Muscle layer of colon (tissue), 2 donors: ENCODE measurements at regions not wholly inside any gene's neighbourhood (a gene's known extent, or its start where the extent isn't known, plus 50 kb on each side); places are given as distances from the start of the nearest gene placed in this dataset.

Experiments
- H3K27ac ChIP-seq: one replicate; pipeline ENCODE4 v1.7.0; 2013; ENCODE audit warnings: low read depth, mild to moderate bottlenecking, low read length, moderate library complexity
- H3K27me3 ChIP-seq, 2 donors: one replicate each; pipeline ENCODE4 v1.7.0; 2013; ENCODE audit warnings: low read length in 2 of 2, mild to moderate bottlenecking in 2 of 2; ENCODE audit not compliant: insufficient read depth in 2 of 2, control insufficient read depth in 1 of 2
- H3K36me3 ChIP-seq: one replicate; pipeline ENCODE4 v1.7.0; 2013; ENCODE audit warnings: mild to moderate bottlenecking, low read length; ENCODE audit not compliant: insufficient read depth
- H3K4me1 ChIP-seq: one replicate; pipeline ENCODE4 v1.7.0; 2013; ENCODE audit warnings: mild to moderate bottlenecking, low read length; ENCODE audit not compliant: insufficient read depth
- H3K4me3 ChIP-seq, 2 donors: one replicate each; pipeline ENCODE4 v1.7.0; 2013; ENCODE audit warnings: low read length in 2 of 2, low read depth in 1 of 2, mild to moderate bottlenecking in 1 of 2, moderate library complexity in 1 of 2
- H3K9ac ChIP-seq: one replicate; pipeline ENCODE4 v1.7.0; 2013; ENCODE audit warnings: low read length
- H3K9me3 ChIP-seq: one replicate; pipeline ENCODE4 v1.7.0; 2013; ENCODE audit warnings: mild to moderate bottlenecking, low read length
- donor health status: abdominal sarcoma.
- donor health status: Adenocarcinoma of cecum.

DNA sequence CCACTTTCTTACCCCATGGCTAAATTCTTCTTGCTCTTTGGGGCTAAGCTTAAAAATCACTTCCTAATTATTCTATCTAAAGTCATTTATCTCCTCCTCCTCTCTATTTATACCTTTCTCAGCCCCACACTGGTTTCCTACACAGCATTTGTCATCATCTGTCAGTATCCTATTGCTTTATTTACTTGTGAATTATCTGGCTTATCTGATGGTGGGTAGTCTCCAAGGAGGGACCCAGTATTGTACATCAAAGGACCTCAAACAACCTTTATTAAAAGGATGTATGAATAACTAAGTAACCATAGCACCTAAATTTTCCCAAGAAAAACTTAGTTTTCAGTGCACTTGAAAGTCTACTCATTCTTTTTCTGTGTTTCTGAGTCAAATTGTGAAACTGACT, 332.7 kb upstream of the SNX7 start:
- Histone ChIP-seq H3K36me3 (no peaks in the 10 kb centered on the region), H3K9ac (no peak overlapping the region)

DNA sequence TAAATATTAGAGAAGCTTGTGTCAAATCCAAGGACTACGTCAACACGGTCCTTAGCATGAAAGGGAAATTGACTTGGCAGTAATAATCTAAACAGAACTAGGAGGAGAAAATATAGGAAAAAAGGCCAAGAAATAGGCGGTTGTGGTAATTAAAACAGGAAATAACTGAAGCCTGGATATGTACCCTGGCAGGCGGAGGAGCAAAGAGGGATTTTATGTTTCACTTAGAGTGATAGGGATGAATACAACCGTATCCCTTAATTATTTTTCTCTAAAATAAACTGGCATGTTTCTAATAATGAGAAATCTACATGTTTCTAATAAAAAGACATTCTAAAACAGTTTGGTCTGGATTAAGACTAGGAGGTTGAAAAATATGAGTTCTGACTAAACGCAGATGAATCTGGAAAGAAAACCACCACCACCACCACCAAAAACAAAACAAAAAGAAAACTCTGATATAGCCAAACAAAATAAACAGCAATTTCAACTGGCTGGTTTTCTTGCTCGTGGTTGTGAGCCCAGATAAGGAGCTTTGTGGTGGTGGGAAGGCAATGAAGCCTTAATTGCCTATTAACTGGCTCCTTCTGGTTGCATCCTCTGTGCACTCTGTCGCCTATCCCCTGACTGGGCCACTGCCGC, 334.2 kb upstream of the SNX7 start:
- Histone ChIP-seq H3K27ac (no peak overlapping the region), H3K36me3 (no peaks in the 10 kb centered on the region), H3K27me3 (no peaks in the 10 kb centered on the region), H3K9me3 (no peaks in the 10 kb centered on the region), H3K9ac (no peak overlapping the region), H3K4me3 (no peak overlapping the region), H3K4me1 (no peaks in the 10 kb centered on the region)

More for the DNA sequence above, 332.7 kb upstream of the SNX7 start:
- no peaks in the 10 kb centered on the region for H3K9me3 ChIP-seq
- H3K4me3 ChIP-seq, result no peak overlapping the region
- no peaks in the 10 kb centered on the region for H3K4me1 ChIP-seq
- H3K27me3 ChIP-seq, result no peaks in the 10 kb centered on the region
- H3K27ac ChIP-seq, result no peak overlapping the region

DNA sequence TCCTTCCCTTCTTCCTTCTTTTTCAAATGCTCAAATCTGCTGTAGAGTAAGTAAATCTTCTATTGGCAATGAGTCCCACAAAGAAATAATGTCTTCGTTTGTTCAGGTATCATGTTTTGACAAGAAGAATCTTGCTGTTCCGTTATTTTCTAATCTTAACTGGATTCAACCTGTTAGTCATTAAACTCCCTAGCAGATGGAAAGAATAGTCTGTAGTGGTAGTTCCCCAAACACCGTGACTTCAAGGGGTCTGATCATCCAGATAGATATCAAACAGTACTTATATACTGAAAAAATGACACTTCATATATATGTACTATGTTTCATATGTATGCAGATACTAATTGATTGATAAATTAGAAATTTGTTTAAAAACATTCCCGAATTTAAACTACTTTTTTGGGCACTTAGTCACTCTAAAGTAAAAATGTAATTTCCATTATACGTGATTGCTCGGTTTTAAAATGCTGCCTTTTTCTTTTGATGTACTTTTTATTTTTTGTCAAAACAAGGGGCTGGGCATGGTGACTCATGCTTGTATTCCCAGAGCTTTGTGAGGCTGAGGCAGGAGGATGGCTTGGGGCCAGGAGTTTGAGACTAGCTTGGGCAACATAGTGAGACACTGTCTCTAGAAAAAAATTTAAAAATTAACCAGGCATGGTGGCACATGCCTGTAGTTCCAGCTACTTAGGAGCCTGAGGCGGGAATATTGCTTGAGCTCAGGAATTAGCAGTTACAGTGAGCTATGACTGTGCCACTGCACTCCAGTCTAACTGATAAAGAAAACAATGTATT, 335.7 kb upstream of the SNX7 start:
- no peaks in the 10 kb centered on the region for H3K9me3 ChIP-seq
- H3K4me1 ChIP-seq, result no peaks in the 10 kb centered on the region
- no peak overlapping the region for H3K27ac ChIP-seq
- no peaks in the 10 kb centered on the region for H3K27me3 ChIP-seq
- no peak overlapping the region for H3K4me3 ChIP-seq
- no peak overlapping the region for H3K9ac ChIP-seq
- no peaks in the 10 kb centered on the region for H3K36me3 ChIP-seq

DNA sequence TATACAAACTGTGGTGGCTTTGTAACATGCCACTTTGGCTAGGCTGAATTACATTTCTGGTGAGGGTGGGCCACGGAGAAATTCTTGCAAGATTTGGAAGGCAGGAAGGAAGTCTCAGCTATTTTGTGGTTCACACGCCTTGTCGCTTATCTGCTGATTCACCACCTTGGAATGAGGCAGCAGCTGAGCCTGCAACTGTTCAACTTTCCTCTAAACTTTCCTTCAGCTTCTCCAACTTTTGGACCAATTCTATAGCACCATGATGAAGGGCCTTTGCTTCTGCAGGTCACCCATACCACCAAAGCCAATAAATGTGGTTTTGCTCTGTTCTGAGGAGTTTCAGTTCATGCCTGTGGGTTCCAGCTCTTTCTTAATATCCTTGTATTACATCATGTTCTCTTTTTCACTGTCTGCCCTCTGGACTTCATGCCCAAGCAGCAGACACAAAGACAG, 337.6 kb upstream of the SNX7 start:
- Histone ChIP-seq H3K27me3 (no peaks in the 10 kb centered on the region), H3K27ac (no peak overlapping the region), H3K4me1 (no peaks in the 10 kb centered on the region), H3K4me3 (no peak overlapping the region), H3K36me3 (no peaks in the 10 kb centered on the region), H3K9me3 (no peaks in the 10 kb centered on the region), H3K9ac (no peak overlapping the region)

DNA sequence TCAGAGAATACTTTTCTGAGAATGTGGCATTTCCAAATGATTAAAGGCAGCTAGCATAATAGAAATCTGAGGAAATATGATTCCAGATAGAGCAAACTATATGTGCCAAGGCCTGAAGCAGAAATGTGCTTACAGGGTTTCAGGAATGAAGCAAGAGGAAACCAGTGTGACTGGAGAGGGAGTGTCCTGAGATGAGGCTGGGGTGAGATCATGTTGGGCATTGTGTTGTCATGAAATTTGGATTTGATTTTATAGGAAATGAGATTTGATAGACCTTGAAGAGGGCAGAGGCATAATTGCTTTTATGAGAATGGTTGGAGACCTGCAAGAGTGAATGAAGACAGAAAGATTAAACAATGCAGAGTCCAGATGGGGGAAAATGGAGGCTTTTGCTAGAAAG, 338.1 kb upstream of the SNX7 start:
- Histone ChIP-seq H3K36me3 (no peaks in the 10 kb centered on the region), H3K27ac (no peak overlapping the region), H3K9me3 (no peaks in the 10 kb centered on the region), H3K9ac (no peak overlapping the region), H3K4me3 (no peak overlapping the region), H3K4me1 (no peaks in the 10 kb centered on the region), H3K27me3 (no peaks in the 10 kb centered on the region)

DNA sequence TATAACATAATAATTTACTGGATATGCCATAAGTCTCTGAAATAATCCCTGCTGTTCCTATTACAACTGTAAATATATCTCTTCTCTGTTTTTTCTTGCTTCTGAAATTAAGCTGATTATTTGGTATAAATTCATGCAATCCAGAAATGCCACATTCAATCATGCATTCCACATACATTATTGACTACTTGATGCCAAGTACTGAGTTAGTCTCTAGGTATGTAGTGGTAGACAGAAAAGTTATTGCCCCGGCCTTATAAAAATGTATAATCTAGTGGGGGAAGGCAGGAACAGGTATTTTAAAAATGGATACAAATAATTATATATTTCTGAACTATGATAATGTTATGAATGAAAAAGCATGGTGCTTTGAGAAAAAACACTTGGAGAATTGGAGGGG, 338.6 kb upstream of the SNX7 start:
- Histone ChIP-seq H3K36me3 (no peaks in the 10 kb centered on the region), H3K9me3 (no peaks in the 10 kb centered on the region), H3K27me3 (no peaks in the 10 kb centered on the region), H3K27ac (no peak overlapping the region), H3K9ac (no peak overlapping the region), H3K4me1 (no peaks in the 10 kb centered on the region), H3K4me3 (no peak overlapping the region)

DNA sequence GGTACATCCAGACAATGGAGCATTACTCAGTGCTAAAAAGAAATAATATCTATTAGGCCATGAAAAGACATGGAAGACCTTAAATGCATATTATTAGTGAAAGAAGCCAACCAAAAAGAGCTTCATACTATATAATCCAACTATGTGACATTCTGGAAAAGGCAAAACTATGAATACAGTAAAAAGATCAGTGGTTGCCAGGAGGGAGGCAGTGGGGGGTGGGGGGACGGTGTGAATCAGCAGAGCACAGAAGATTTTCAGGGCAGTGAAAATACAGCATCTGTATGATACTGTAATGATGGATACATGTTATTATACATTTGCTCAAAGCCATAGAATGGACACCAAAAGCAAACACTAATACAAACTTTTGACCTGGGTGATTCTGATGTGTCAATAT, 339.4 kb upstream of the SNX7 start:
- H3K4me1 ChIP-seq, result no peaks in the 10 kb centered on the region
- no peak overlapping the region for H3K27ac ChIP-seq
- H3K36me3 ChIP-seq, result no peaks in the 10 kb centered on the region
- H3K27me3 ChIP-seq, result no peaks in the 10 kb centered on the region
- H3K9me3 ChIP-seq, result no peaks in the 10 kb centered on the region
- no peak overlapping the region for H3K9ac ChIP-seq
- H3K4me3 ChIP-seq, result no peak overlapping the region

DNA sequence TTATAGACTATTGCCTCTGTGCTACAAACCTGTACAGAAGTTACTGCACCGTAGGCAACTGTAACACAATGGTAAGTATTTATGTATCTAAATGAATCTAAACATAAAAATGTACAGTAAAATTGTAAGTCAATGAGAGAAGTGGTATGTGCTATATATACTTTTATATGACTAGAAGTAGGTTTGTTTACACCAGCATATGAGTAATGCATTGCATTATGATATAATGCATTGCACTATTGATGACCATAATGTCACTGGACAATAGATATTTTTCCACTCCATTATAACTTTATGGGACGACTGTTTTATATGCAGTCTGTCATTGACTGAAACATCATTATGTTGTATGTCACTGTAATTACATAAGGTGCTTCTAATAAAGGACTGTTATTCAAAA, 340.3 kb upstream of the SNX7 start:
- no peaks in the 10 kb centered on the region for H3K36me3 ChIP-seq
- H3K9me3 ChIP-seq, result no peaks in the 10 kb centered on the region
- no peak overlapping the region for H3K4me3 ChIP-seq
- no peak overlapping the region for H3K27ac ChIP-seq
- no peaks in the 10 kb centered on the region for H3K4me1 ChIP-seq
- no peak overlapping the region for H3K9ac ChIP-seq
- no peaks in the 10 kb centered on the region for H3K27me3 ChIP-seq

DNA sequence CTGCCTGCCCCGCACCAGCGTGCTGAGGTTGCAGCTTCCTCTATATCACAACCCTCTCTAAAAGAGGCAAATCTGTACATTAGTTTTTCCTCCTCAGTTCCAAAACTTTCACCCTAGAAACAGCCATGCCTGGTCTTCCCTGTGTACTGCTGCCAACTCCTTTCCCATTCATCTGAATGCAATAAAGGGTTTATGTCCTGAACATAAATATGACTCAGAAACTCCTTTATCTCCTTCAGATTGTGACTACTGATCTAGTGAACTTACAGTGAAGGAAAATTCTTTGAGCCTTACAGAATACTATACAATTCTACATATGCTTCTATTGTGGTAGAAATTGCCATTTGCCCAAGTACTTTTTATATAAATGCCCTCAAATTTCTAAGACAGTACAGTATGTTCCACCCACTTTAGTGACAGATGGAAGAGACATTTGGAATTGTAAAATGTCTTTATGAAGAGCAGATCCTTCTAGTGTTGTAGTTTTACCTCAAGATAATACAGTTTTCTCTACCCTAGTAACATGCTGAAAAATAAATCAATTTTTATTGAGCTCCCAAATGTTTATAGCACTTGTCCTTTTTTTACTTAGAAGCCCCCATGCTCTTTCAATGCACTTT, 345.1 kb upstream of the SNX7 start:
- H3K27ac ChIP-seq, result no peak overlapping the region
- H3K9me3 ChIP-seq, result no peaks in the 10 kb centered on the region
- no peak overlapping the region for H3K9ac ChIP-seq

DNA sequence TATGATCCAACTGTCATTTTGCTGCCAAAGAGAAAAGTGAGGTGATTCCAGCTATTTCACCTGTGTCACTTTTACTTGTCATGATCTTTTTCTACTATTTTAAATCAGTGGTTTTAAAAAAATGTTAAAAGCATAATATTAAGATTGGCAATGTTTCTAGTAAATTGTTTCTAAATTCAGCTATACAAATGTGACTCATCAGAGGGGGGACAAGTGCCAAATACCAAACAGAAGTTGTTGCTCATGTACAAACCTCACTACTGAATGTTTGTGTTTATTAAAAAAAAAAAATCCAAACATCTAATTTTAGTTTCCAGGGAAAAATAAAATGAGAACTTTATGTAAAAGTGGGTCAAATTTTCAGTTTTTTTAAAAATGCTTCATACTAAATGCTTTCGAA, 346.2 kb upstream of the SNX7 start:
- no peaks in the 10 kb centered on the region for H3K27me3 ChIP-seq
- H3K9me3 ChIP-seq, result no peaks in the 10 kb centered on the region
- H3K4me1 ChIP-seq, result no peaks in the 10 kb centered on the region
- no peak overlapping the region for H3K4me3 ChIP-seq
- H3K27ac ChIP-seq, result no peak overlapping the region
- H3K36me3 ChIP-seq, result no peaks in the 10 kb centered on the region
- H3K9ac ChIP-seq, result no peak overlapping the region

More for the DNA sequence above, 345.1 kb upstream of the SNX7 start:
- Histone ChIP-seq H3K36me3 (no peaks in the 10 kb centered on the region), H3K4me1 (no peaks in the 10 kb centered on the region), H3K4me3 (no peak overlapping the region), H3K27me3 (no peaks in the 10 kb centered on the region)

DNA sequence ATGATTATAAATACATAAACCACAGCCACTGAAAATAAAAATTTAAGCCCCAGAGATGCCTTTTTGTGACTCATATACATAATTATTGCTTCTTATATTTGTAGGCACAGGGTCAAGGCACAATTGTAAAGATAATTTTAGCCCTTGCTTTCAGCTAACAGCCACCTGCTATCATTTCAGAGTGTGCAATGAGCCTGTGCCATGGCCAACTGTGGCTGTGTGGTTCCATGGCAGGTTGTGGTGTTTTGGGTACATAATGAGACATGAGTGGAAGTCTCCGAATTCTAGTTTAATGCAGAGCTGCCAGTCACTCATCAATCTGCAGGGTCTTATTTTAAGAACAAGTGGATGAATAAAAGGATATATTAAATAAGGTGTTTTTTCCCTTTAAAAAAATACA, 346.9 kb upstream of the SNX7 start:
- Histone ChIP-seq H3K9ac (no peak overlapping the region), H3K27ac (no peak overlapping the region), H3K4me1 (no peaks in the 10 kb centered on the region), H3K36me3 (no peaks in the 10 kb centered on the region), H3K9me3 (no peaks in the 10 kb centered on the region), H3K4me3 (no peak overlapping the region), H3K27me3 (no peaks in the 10 kb centered on the region)
